ENCODE measurements at regions not wholly inside any gene's neighbourhood (a gene's known extent, or its start where the extent isn't known, plus 50 kb on each side); places are given as distances from the start of the nearest gene placed in this dataset.

GRCh38 chr6:169371344-169372127 is 117.9 kb upstream of the THBS2 start:
- Histone ChIP-seq H3K27me3 (no peaks in the 10 kb centered on the region), H3K27ac (no peak overlapping the region), H3K9me3 (peaks cover 0 to 6% (median 0%) of the 10 kb centered on the region in 3 donors), H3K4me3 (no peak overlapping the region), H3K4me1 (no peaks in the 10 kb centered on the region), H3K36me3 (no peaks in the 10 kb centered on the region)
- TF ChIP-seq EP300 (IDR thresholded peaks at IDR 0.05): no peak
- no peak for TF ChIP-seq POLR2AphosphoS5 (IDR thresholded peaks at IDR 0.05)
- TF ChIP-seq CTCF (IDR thresholded peaks at IDR 0.05): no peak
- no peak for TF ChIP-seq POLR2A (IDR thresholded peaks at IDR 0.05)
- peak; percentile 24 for ATAC-seq
- 79 to 90% methylated on average over 6 of the region's 12 CpGs for WGBS, 2 donors (ENCODE audit: low coverage in 1 of 2)

- Histone ChIP-seq H3K27me3 (no peaks in the 10 kb centered on the region), H3K4me1 (no peaks in the 10 kb centered on the region), H3K9me3 (peaks cover 0 to 5% (median 0%) of the 10 kb centered on the region in 3 donors), H3K36me3 (no peaks in the 10 kb centered on the region), H3K4me3 (no peak overlapping the region), H3K27ac (no peak overlapping the region)
- no peak for TF ChIP-seq POLR2A (IDR thresholded peaks at IDR 0.05)
- ATAC-seq: no peak
- WGBS, 2 donors (ENCODE audit: low coverage in 1 of 2): 63 to 66% methylated on average over 3 to 8 of the region's 8 CpGs
Measured at GRCh38 chr6:169370666-169371343, 117.2 kb upstream of the THBS2 start.

DNA sequence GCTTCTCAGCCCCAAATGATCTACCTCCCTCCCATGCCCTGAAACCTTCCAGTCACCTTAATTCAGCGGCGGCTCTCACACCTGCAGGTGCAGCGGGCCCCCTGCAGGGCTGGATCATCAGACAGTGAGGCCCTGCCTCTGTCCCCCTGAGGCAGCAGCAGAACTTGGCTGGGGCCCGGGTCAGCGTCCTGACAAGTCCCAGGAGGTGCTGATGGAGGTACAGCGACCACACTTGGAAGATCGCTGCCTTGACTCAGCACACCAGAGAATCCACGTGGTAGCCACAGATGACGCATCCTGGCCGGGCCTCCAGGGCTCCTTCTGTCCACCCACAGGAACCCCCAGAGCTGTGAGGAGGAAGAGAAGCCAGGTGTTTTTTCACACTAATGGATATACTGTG is 116.4 kb upstream of the THBS2 start:
- Histone ChIP-seq H3K27ac (no peak overlapping the region), H3K4me3 (no peak overlapping the region), H3K36me3 (no peaks in the 10 kb centered on the region), H3K4me1 (no peaks in the 10 kb centered on the region), H3K27me3 (no peaks in the 10 kb centered on the region), H3K9me3 (no peaks in the 10 kb centered on the region)
- WGBS, 2 donors (ENCODE audit: low coverage in 1 of 2): 60% methylated on average over 1 of the region's 10 CpGs; no CpG with 5 or more reads in 1 of the 2 donors
- no peak for ATAC-seq
- TF ChIP-seq POLR2A (IDR thresholded peaks at IDR 0.05) (no peak), EP300 (IDR thresholded peaks at IDR 0.05) (no peak), CTCF (IDR thresholded peaks at IDR 0.05) (no peak), POLR2AphosphoS5 (IDR thresholded peaks at IDR 0.05) (no peak)

DNA sequence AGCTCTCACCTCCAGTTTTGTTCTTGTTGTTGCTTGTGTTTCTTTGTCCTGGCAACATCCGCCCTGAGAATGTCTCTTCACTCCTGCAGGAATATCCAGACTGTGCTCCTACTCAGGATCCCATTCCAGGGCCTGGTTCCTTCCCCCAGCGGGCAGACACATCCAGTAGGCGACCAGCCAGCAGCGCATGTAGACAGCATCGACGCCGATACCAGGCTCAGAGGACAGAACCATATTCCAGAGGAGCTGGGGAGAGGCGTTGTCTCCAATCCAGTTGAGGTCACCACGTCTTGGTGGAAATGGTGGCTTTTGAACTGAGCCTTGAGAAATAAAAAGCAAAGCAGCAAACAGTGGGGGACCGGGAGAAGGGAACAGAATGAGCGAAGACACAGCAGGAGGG is 114.6 kb upstream of the THBS2 start:
- no peaks in the 10 kb centered on the region for H3K27me3 ChIP-seq
- H3K9me3 ChIP-seq: no peaks in the 10 kb centered on the region
- H3K4me3 ChIP-seq: no peak overlapping the region
- 96% methylated on average over 11 of the region's 11 CpGs; no CpG with 5 or more reads in 1 of the 2 donors for WGBS, 2 donors (ENCODE audit: low coverage in 1 of 2)
- no peak for ATAC-seq
- H3K36me3 ChIP-seq: no peaks in the 10 kb centered on the region
- no peaks in the 10 kb centered on the region for H3K4me1 ChIP-seq
- H3K27ac ChIP-seq: no peak overlapping the region
- TF ChIP-seq EP300 (IDR thresholded peaks at IDR 0.05) (no peak), POLR2A (IDR thresholded peaks at IDR 0.05) (no peak), POLR2AphosphoS5 (IDR thresholded peaks at IDR 0.05) (no peak), CTCF (IDR thresholded peaks at IDR 0.05) (no peak)

- H3K4me1 ChIP-seq: no peaks in the 10 kb centered on the region
- WGBS, 2 donors (ENCODE audit: low coverage in 1 of 2): 88 to 91% methylated on average over 3 to 7 of the region's 7 CpGs
- ATAC-seq: no peak
- no peaks in the 10 kb centered on the region for H3K27me3 ChIP-seq
- H3K27ac ChIP-seq: no peak overlapping the region
- H3K36me3 ChIP-seq: no peaks in the 10 kb centered on the region
- H3K9me3 ChIP-seq: no peaks in the 10 kb centered on the region
- H3K4me3 ChIP-seq: no peak overlapping the region
- TF ChIP-seq EP300 (IDR thresholded peaks at IDR 0.05) (no peak), POLR2A (IDR thresholded peaks at IDR 0.05) (no peak), CTCF (IDR thresholded peaks at IDR 0.05) (no peak), POLR2AphosphoS5 (IDR thresholded peaks at IDR 0.05) (no peak)
Measured at GRCh38 chr6:169367507-169367906, 113.9 kb upstream of the THBS2 start.
